Midbrain (tissue), 1 donor: ENCODE measurements at regions not wholly inside any gene's neighbourhood (a gene's known extent, or its start where the extent isn't known, plus 50 kb on each side); places are given as distances from the start of the nearest gene placed in this dataset.
A peak's percentile ranks its signal among the peaks of the same experiment; 100 is the strongest.
"Not testable (repeated sequence)": the region's sequence is repeated elsewhere in the genome, so short reads cannot be mapped to it uniquely, and the experiment has no call there.

Source experiments
- DNase-seq: peaks from one replicate; lab custom pipeline; 2025; lab: John Stamatoyannopoulos, UW

- no peak for DNase-seq
Measured at GRCh38 chr4:163693211-163693610, 198.7 kb downstream of the TMA16 start.

- no peak for DNase-seq
Measured at GRCh38 chr4:163693776-163694175, 199.3 kb downstream of the TMA16 start.

- no peak for DNase-seq
Measured at GRCh38 chr4:163694385-163694784, 199.9 kb downstream of the TMA16 start.

GRCh38 chr4:163697121-163697520 lies 202.6 kb downstream of the TMA16 start:
- no peak for DNase-seq

GRCh38 chr4:163700383-163700782 lies 205.9 kb downstream of the TMA16 start:
- DNase-seq = not testable (repeated sequence)

- no peak for DNase-seq
Measured at GRCh38 chr4:163701916-163702315, 207.4 kb downstream of the TMA16 start.

- no peak for DNase-seq
Measured at GRCh38 chr4:163702736-163703135, 208.2 kb downstream of the TMA16 start.

- no peak for DNase-seq
Measured at GRCh38 chr4:163703251-163703650, 208.8 kb downstream of the TMA16 start.

GRCh38 chr4:163707873-163708272 lies 213.4 kb downstream of the TMA16 start:
- no peak for DNase-seq

- DNase-seq = no peak
Measured at GRCh38 chr4:163709601-163710000, 215.1 kb downstream of the TMA16 start.

GRCh38 chr4:163710158-163710557 lies 215.7 kb downstream of the TMA16 start:
- DNase-seq = no peak

GRCh38 chr4:163724495-163724894 lies 230.0 kb downstream of the TMA16 start:
- not testable (repeated sequence) for DNase-seq

- no peak for DNase-seq
Measured at GRCh38 chr4:163726641-163727040, 232.2 kb downstream of the TMA16 start.

GRCh38 chr4:163731071-163731470 lies 236.6 kb downstream of the TMA16 start:
- no peak for DNase-seq

- DNase-seq = no peak
Measured at GRCh38 chr4:163732473-163732872, 238.0 kb downstream of the TMA16 start.

GRCh38 chr4:163736876-163737275 lies 242.4 kb downstream of the TMA16 start:
- DNase-seq = no peak

- DNase-seq = not testable (repeated sequence)
Measured at GRCh38 chr4:163737846-163738245, 243.4 kb downstream of the TMA16 start.

- no peak for DNase-seq
Measured at GRCh38 chr4:163738521-163738920, 244.0 kb downstream of the TMA16 start.

GRCh38 chr4:163744861-163745260 lies 250.4 kb downstream of the TMA16 start:
- no peak for DNase-seq

- no peak for DNase-seq
Measured at GRCh38 chr4:163747293-163747692, 252.8 kb downstream of the TMA16 start.

GRCh38 chr4:163747886-163748285 lies 253.4 kb downstream of the TMA16 start:
- no peak for DNase-seq

GRCh38 chr4:163748449-163748848 lies 254.0 kb downstream of the TMA16 start:
- no peak for DNase-seq

GRCh38 chr4:163755013-163755412 lies 260.5 kb downstream of the TMA16 start:
- peak; percentile 29 for DNase-seq

- DNase-seq = no peak
Measured at GRCh38 chr4:163757219-163757618, 262.7 kb downstream of the TMA16 start.

- no peak for DNase-seq
Measured at GRCh38 chr4:163758032-163758431, 263.5 kb downstream of the TMA16 start.
